ENCODE measurements at regions not wholly inside any gene's neighbourhood (a gene's known extent, or its start where the extent isn't known, plus 50 kb on each side); places are given as distances from the start of the nearest gene placed in this dataset.

DNA sequence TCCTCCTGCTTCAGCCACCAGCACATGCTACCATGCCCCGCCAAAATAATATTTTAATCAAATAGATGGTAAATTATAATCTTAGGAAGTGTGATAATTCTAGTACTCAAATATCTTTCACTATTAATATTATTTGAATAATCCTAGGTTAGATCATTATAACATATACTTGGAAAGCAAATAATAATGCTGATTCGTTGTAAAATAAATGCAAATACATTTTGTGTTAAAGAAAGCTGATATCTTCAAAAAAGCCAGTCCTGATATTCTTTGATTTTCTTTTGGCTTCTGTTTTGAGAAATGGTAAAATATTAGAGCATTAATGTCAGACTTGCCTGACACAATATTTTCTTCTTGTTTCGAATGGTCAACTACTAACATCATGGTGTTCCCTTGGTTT, 116.3 kb upstream of the ADAMTS5 start:
- TF ChIP-seq POLR2A (IDR thresholded peaks at IDR 0.05; ENCODE audit: low read length) (no peak), GATA1 (IDR thresholded peaks at IDR 0.05; ENCODE audit: low read depth, low read length) (no peak)
